GM12878 (cell line): ENCODE measurements at regions not wholly inside any gene's neighbourhood (a gene's known extent, or its start where the extent isn't known, plus 50 kb on each side); places are given as distances from the start of the nearest gene placed in this dataset.

Experiments used
- ATF2 ChIP-seq: IDR thresholded peaks from 2 replicates; pipeline ENCODE4 v1.6.1; 2012; ENCODE audit warnings: low read length, inconsistent platforms
- BRCA1 ChIP-seq: IDR thresholded peaks from 2 replicates; pipeline ENCODE4 v1.6.1; 2011; ENCODE audit warnings: low read depth, low read length, improper control_type of control experiment
- LARP7 ChIP-seq: fragments of 450-650 bp; IDR thresholded peaks from 2 replicates; pipeline ENCODE4 v1.6.1; 2017; ENCODE audit warnings: mild to moderate bottlenecking

DNA sequence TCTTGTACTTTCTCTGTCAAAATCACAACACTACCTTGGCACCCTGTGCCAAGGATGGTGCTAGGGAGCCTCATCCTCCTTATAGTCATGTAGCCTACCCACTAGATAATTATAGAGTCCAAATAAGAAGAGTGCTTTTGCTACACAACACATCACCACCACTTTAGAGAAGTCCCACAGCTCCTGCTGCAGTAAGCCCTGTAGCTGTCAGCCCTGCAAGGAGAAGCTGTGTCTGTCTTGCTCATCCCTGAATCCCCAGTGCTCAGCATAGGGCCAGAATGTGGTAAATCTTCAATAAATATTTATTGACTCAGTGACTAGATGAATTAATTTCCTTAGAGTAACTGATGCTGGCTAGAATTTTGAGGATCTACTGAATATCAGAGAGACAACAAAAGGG is 190.8 kb downstream of the ZNF621 start:
- TF ChIP-seq ATF2 (no peak), LARP7 (no peak), BRCA1 (no peak)
